ENCODE measurements at regions not wholly inside any gene's neighbourhood (a gene's known extent, or its start where the extent isn't known, plus 50 kb on each side); places are given as distances from the start of the nearest gene placed in this dataset.

GRCh38 chr9:108615152-108615551 lies 240.6 kb downstream of the ACTL7B start:
- no peak overlapping the region for H3K4me2 ChIP-seq
- peaks cover 12% of the 10 kb centered on the region; the same call in 1 of the 2 replicates for H3K9me2 ChIP-seq (ENCODE audit: insufficient read depth)
- no peak overlapping the region for H3K27ac ChIP-seq (ENCODE audit: low read depth)
- H3K27me3 ChIP-seq (ENCODE audit: insufficient read depth) = no peaks in the 10 kb centered on the region
- H3K9me3 Mint-ChIP-seq = no peaks in the 10 kb centered on the region
- no peak overlapping the region for H3K4me3 Mint-ChIP-seq
- H3K4me1 Mint-ChIP-seq = no peaks in the 10 kb centered on the region
- H3K36me3 Mint-ChIP-seq (ENCODE audit: low read depth) = no peaks in the 10 kb centered on the region; the same call in 2 of the 3 replicates
- H2AFZ ChIP-seq = no peak overlapping the region
- no peak for DNase-seq (ENCODE audit: low spot score)
- TF ChIP-seq NANOG (IDR thresholded peaks at IDR 0.05; ENCODE audit: borderline replicate concordance) (no peak), POLR2AphosphoS5 (IDR thresholded peaks at IDR 0.05; ENCODE audit: low read depth) (no peak), CREB1 (CRISPR knock-in tag; IDR thresholded peaks at IDR 0.05; ENCODE audit: low read depth) (no peak), CTCF (conservative IDR thresholded peaks at IDR 0.05; ENCODE audit: low read depth in 2 of 2) (no peak)
- H3K4me1 ChIP-seq (ENCODE audit: insufficient read depth) = no peaks in the 10 kb centered on the region
- no peaks in the 10 kb centered on the region for H3K79me2 ChIP-seq (replicated peaks; ENCODE audit: insufficient read depth)
- no peaks in the 10 kb centered on the region for H3F3A ChIP-seq (replicated peaks; ENCODE audit: low read depth)
- H4K20me1 ChIP-seq (replicated peaks; ENCODE audit: insufficient read depth) = no peaks in the 10 kb centered on the region
- H3K27ac Mint-ChIP-seq = no peak overlapping the region
- no peaks in the 10 kb centered on the region for H3K27me3 Mint-ChIP-seq (ENCODE audit: insufficient read depth, low read depth, poor library complexity)
- no peaks in the 10 kb centered on the region for H3K36me3 ChIP-seq (ENCODE audit: insufficient read depth)
- no peak overlapping the region for H3K4me3 ChIP-seq
- no peak for ATAC-seq

- Histone ChIP-seq H3K27ac (ENCODE audit: low read depth) (no peak overlapping the region), H3K27me3 (ENCODE audit: insufficient read depth) (no peaks in the 10 kb centered on the region), H3K4me1 (ENCODE audit: insufficient read depth) (no peaks in the 10 kb centered on the region), H3K4me3 (no peak overlapping the region), H3K4me2 (no peak overlapping the region), H3K79me2 (replicated peaks; ENCODE audit: insufficient read depth) (no peaks in the 10 kb centered on the region), H3K9me2 (ENCODE audit: insufficient read depth) (peaks cover 9% of the 10 kb centered on the region; the same call in 1 of the 2 replicates), H3K36me3 (ENCODE audit: insufficient read depth) (no peaks in the 10 kb centered on the region), H4K20me1 (replicated peaks; ENCODE audit: insufficient read depth) (no peaks in the 10 kb centered on the region), H2AFZ (no peak overlapping the region), H3F3A (replicated peaks; ENCODE audit: low read depth) (no peaks in the 10 kb centered on the region)
- TF ChIP-seq ZNF462 (CRISPR knock-in tag; IDR thresholded peaks at IDR 0.05) (no peak), EZH2phosphoT487 (IDR thresholded peaks at IDR 0.05; ENCODE audit: unreplicated experiment) (no peak), STAT1 (IDR thresholded peaks at IDR 0.05; ENCODE audit: unreplicated experiment) (no peak), NANOG (IDR thresholded peaks at IDR 0.05; ENCODE audit: borderline replicate concordance) (no peak), CREB1 (CRISPR knock-in tag; IDR thresholded peaks at IDR 0.05; ENCODE audit: low read depth) (no peak)
- TF ChIP-seq, protein P1, sequence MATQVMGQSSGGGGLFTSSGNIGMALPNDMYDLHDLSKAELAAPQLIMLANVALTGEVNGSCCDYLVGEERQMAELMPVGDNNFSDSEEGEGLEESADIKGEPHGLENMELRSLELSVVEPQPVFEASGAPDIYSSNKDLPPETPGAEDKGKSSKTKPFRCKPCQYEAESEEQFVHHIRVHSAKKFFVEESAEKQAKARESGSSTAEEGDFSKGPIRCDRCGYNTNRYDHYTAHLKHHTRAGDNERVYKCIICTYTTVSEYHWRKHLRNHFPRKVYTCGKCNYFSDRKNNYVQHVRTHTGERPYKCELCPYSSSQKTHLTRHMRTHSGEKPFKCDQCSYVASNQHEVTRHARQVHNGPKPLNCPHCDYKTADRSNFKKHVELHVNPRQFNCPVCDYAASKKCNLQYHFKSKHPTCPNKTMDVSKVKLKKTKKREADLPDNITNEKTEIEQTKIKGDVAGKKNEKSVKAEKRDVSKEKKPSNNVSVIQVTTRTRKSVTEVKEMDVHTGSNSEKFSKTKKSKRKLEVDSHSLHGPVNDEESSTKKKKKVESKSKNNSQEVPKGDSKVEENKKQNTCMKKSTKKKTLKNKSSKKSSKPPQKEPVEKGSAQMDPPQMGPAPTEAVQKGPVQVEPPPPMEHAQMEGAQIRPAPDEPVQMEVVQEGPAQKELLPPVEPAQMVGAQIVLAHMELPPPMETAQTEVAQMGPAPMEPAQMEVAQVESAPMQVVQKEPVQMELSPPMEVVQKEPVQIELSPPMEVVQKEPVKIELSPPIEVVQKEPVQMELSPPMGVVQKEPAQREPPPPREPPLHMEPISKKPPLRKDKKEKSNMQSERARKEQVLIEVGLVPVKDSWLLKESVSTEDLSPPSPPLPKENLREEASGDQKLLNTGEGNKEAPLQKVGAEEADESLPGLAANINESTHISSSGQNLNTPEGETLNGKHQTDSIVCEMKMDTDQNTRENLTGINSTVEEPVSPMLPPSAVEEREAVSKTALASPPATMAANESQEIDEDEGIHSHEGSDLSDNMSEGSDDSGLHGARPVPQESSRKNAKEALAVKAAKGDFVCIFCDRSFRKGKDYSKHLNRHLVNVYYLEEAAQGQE (IDR thresholded peaks at IDR 0.05; ENCODE audit: unreplicated experiment) = no peak
- Mint-ChIP-seq H3K36me3 (ENCODE audit: low read depth) (no peaks in the 10 kb centered on the region; the same call in 2 of the 3 replicates), H3K9me3 (no peaks in the 10 kb centered on the region), H3K27me3 (ENCODE audit: insufficient read depth, low read depth, poor library complexity) (no peaks in the 10 kb centered on the region), H3K27ac (no peak overlapping the region), H3K4me3 (no peak overlapping the region), H3K4me1 (no peaks in the 10 kb centered on the region)
- DNase-seq (ENCODE audit: low spot score) (no peak), ATAC-seq (no peak)
These were observed 243.3 kb downstream of the ACTL7B start for GRCh38 chr9:108612513-108612912.

All from GM23338 (cell line).